Bronchial epithelial cell (primary cell): ENCODE measurements at regions not wholly inside any gene's neighbourhood (a gene's known extent, or its start where the extent isn't known, plus 50 kb on each side); places are given as distances from the start of the nearest gene placed in this dataset.

ENCODE experiments used
- DNase-seq: peaks from one replicate; pipeline ENCODE4 v3.0.0-alpha.2; 2010; ENCODE audit warnings: low read depth
- FAIRE-seq: peaks from 2 replicates; lab custom pipeline; 2011; peaks lifted over from hg19 to GRCh38; lab: Jason Lieb, UNC
- H3K27me3 ChIP-seq: 2 replicates; pipeline ENCODE4 v1.5.1; 2011; ENCODE audit warnings: low read length; ENCODE audit not compliant: control insufficient read depth, insufficient read depth
- H3K36me3 ChIP-seq: 2 replicates; pipeline ENCODE4 v1.5.1; 2011; ENCODE audit warnings: low read length; ENCODE audit not compliant: control insufficient read depth, insufficient read depth
- H3K4me3 ChIP-seq: 2 replicates; pipeline ENCODE4 v1.5.1; 2011; ENCODE audit warnings: mild to moderate bottlenecking, low read depth, low read length, control low read depth
- TF ChIP-seq, protein P1 (sequence below): IDR thresholded peaks from 2 replicates; pipeline ENCODE4 v1.5.1; 2011; ENCODE audit warnings: mild to moderate bottlenecking, moderate library complexity, low read length, control low read depth, inconsistent platforms; ENCODE audit not compliant: insufficient read depth, severe bottlenecking

DNA sequence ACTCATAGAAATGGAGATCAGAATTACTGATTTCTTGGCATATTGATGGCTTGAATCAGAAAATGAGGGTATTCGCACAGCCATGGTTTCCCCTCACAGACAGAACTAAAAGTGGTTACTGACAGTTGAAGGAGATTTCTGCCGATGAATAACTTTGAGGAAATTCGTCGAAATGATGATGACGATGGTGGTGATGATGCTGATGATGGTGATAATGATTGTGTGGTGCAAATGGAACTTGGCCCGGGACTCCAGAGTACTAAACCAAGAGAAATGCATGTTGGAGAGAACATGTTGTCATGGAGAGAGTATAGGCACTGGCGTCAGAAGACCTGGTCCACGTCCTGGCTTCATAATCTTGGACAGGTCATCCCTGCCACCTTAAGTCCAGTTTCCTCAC lies 163.2 kb downstream of the EVX1 start:
- TF ChIP-seq, protein P1, sequence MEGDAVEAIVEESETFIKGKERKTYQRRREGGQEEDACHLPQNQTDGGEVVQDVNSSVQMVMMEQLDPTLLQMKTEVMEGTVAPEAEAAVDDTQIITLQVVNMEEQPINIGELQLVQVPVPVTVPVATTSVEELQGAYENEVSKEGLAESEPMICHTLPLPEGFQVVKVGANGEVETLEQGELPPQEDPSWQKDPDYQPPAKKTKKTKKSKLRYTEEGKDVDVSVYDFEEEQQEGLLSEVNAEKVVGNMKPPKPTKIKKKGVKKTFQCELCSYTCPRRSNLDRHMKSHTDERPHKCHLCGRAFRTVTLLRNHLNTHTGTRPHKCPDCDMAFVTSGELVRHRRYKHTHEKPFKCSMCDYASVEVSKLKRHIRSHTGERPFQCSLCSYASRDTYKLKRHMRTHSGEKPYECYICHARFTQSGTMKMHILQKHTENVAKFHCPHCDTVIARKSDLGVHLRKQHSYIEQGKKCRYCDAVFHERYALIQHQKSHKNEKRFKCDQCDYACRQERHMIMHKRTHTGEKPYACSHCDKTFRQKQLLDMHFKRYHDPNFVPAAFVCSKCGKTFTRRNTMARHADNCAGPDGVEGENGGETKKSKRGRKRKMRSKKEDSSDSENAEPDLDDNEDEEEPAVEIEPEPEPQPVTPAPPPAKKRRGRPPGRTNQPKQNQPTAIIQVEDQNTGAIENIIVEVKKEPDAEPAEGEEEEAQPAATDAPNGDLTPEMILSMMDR: no peak
- FAIRE-seq (no peak), DNase-seq (no peak)
- Histone ChIP-seq H3K36me3 (no peaks in the 10 kb centered on the region), H3K4me3 (no peak overlapping the region), H3K27me3 (no peaks in the 10 kb centered on the region)

DNA sequence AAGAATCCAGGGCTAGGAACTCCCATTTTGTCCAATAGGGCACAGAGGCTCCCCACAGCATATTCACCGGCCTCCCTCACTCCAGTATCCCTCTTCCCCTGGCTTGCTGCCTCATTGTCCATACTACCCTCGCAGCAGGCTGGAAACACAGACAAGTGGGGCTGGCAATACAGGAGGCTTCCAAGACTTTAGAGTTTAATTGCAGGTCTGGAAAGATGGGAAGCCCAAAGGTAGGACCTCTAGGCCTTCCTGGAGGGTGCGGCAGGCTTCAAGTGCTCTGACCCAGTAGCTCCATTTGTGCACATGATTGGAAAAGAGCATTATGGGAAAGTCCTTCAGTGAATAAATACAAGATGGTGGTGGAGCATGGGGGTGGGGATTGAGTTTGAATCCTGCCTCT lies 166.7 kb downstream of the EVX1 start:
- TF ChIP-seq, protein P1: no peak
- no peak for FAIRE-seq
- H3K36me3 ChIP-seq: no peaks in the 10 kb centered on the region
- H3K27me3 ChIP-seq: peaks cover 2% of the 10 kb centered on the region
- DNase-seq: no peak
- no peak overlapping the region for H3K4me3 ChIP-seq

DNA sequence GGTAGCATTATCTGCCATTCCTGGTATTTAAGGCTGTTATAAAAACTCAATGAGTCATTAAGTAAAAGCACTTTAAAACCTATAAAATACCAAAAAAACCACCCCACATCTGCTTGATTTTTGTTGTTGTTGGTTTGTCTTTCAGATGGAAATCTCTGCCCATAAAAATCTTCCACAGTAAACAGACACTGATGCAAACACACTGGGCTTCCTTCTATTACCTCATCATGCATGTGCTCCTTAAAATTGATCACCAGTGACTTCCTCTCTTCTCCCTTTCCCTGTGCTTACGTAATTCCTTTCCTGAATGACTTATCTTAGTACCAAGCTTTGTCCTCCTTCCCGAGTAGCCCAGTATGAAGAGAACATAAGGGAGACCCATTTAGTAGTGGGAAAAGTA lies 167.2 kb downstream of the EVX1 start:
- TF ChIP-seq, protein P1: no peak
- H3K27me3 ChIP-seq: peaks cover 2% of the 10 kb centered on the region
- no peak overlapping the region for H3K4me3 ChIP-seq
- peak; percentile 36 for DNase-seq
- FAIRE-seq: no peak
- no peaks in the 10 kb centered on the region for H3K36me3 ChIP-seq

DNA sequence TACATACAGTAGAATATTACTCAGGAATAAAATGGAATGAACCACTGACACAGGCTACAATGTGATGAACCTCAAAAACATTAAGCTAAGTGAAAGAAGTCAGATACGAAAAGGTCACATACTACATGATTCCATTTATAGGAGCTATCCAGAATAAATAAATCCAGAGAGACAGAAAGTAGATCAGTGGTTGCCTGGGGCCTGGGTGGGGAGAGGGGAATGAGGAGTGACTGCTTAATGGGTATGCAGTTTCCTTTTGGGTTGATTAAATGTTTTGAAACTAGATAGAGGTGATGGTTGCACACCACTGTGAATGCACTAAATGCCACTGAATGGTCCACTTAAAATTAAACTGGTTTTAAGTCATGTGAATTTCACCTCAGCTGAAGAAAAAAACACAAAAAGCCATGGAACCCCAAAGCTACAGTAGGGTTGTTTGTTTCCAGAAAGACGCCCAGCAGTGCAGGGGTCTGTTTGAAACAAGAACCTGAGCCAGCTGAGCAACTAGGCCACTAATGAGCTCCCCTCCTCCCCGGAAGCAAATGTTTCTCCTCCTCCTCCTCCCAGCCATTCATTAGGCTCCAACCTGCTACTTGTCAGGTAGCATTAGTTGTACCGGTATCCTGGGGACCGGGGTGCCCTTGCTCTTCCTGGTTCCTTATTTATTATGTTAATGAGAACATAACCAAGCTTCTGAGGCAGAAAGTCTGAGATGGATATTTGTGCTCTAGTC lies 168.4 kb downstream of the EVX1 start:
- Histone ChIP-seq H3K27me3 (peaks cover 2% of the 10 kb centered on the region), H3K4me3 (no peak overlapping the region), H3K36me3 (no peaks in the 10 kb centered on the region)
- no peak for DNase-seq
- no peak for FAIRE-seq
- TF ChIP-seq, protein P1: no peak

DNA sequence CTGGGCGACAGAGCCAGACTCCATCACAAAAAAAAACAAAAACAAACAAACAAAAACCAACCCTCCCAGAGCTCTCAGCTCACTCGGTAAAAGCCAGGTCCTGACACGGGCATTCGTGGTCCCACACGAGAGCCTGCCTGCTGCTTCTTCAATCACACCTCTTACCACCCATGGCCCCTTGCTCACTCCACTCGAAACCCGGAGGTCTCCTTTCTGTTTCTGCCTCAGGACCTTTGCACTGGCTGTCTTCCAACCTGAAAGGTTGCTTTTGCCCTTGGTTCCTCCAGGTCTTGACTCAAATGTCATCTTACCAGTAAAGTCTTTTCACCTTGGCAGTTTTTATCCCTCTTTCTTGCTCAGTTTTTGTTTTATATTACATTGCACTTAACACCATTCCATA lies 169.6 kb downstream of the EVX1 start:
- Histone ChIP-seq H3K4me3 (no peak overlapping the region), H3K27me3 (peaks cover 2% of the 10 kb centered on the region), H3K36me3 (no peaks in the 10 kb centered on the region)
- TF ChIP-seq, protein P1: no peak
- DNase-seq (no peak), FAIRE-seq (no peak)

DNA sequence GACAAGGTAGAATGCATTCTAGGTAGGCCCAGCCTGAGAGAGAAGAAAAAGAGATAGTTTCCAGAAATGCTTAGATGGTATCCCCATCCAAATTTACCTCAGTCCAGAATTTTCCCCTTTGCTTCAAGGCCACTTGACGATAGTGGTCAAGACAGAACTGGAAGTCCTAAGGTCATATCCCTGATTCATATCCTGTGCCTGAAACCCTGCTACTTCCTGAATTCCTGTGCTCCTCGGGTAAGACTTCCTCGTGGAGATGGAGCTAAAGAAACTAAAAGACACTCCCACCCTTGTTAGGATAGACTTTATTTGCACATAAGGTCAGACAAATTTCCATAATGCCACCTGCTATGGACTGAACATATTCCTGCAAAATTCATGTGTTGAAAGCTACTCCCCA lies 175.9 kb downstream of the EVX1 start:
- no peaks in the 10 kb centered on the region for H3K27me3 ChIP-seq
- H3K4me3 ChIP-seq: no peak overlapping the region
- no peaks in the 10 kb centered on the region for H3K36me3 ChIP-seq
- TF ChIP-seq, protein P1: no peak
- DNase-seq (peak; percentile 15), FAIRE-seq (no peak)
